IMR-90 (cell line): ENCODE measurements at regions not wholly inside any gene's neighbourhood (a gene's known extent, or its start where the extent isn't known, plus 50 kb on each side); places are given as distances from the start of the nearest gene placed in this dataset.

ENCODE experiments used
- ATAC-seq: fragments of 200-7000 bp; cut with Tn5 transposase; 2 replicates; pipeline ENCODE4 v1.9.1; 2020; ENCODE audit warnings: low read depth, mild to moderate bottlenecking, moderate library complexity
- BruUV-seq: library from RNA; stranded (reverse); fragments of 400-500 nt; replicated peaks from 2 replicates; lab custom pipeline; 2021; lab: Mats Ljungman, UMichigan
- CTCF ChIA-PET: fragments of 300-600 bp; formaldehyde crosslinking; extraction: SDS; loops from one replicate; lab custom pipeline; 2021; ENCODE audit warnings: antibody characterized with exemption; lab: Yijun Ruan, JAX
- POLR2A ChIA-PET: fragments of 300-600 bp; sonication (Branson Sonifier 250); formaldehyde crosslinking; loops from one replicate; lab custom pipeline; 2022; ENCODE audit warnings: antibody characterized with exemption; ENCODE audit not compliant: unreplicated experiment; lab: Charles Lee
- DNase-seq: peaks from one replicate; pipeline ENCODE4 v3.0.0; 2013
- H2AFZ ChIP-seq: replicated peaks from 2 replicates; pipeline ENCODE3; 2013; ENCODE audit warnings: low read length, mild to moderate bottlenecking; ENCODE audit not compliant: poor library complexity
- H2AK5ac ChIP-seq: 2 replicates; pipeline ENCODE4 v1.6.1; 2013; ENCODE audit warnings: low read depth, low read length, inconsistent platforms
- H2AK9ac ChIP-seq: replicated peaks from 2 replicates; pipeline ENCODE3; 2013; ENCODE audit warnings: mild to moderate bottlenecking, low read depth, low read length, moderate library complexity; ENCODE audit not compliant: poor library complexity
- H2BK120ac ChIP-seq: 2 replicates; pipeline ENCODE4 v1.6.1; 2013; ENCODE audit warnings: low read depth, low read length, inconsistent platforms
- H2BK15ac ChIP-seq: 3 replicates; pipeline ENCODE4 v1.6.1; 2013; ENCODE audit warnings: low read depth, low read length, inconsistent platforms
- H2BK20ac ChIP-seq: 2 replicates; pipeline ENCODE4 v1.6.1; 2013; ENCODE audit warnings: low read depth, mild to moderate bottlenecking, inconsistent platforms, low read length, moderate library complexity
- H2BK5ac ChIP-seq: 2 replicates; pipeline ENCODE4 v1.6.1; 2013; ENCODE audit warnings: mild to moderate bottlenecking, low read depth, low read length, inconsistent platforms; ENCODE audit not compliant: poor library complexity, severe bottlenecking
- H3K14ac ChIP-seq: replicated peaks from 2 replicates; pipeline ENCODE4 v1.6.1; 2013; ENCODE audit warnings: low read depth, low read length, inconsistent platforms
- H3K18ac ChIP-seq: 2 replicates; pipeline ENCODE4 v1.6.1; 2013; ENCODE audit warnings: low read depth, low read length, control low read depth
- H3K23ac ChIP-seq: 2 replicates; pipeline ENCODE4 v1.6.1; 2013; ENCODE audit warnings: low read depth, low read length, inconsistent platforms
- H3K27ac ChIP-seq: 2 replicates; pipeline ENCODE4 v1.5.1; 2013; ENCODE audit warnings: mild to moderate bottlenecking, control low read depth, low read length; ENCODE audit not compliant: insufficient read depth
- H3K27me3 ChIP-seq: 2 replicates; pipeline ENCODE4 v1.6.1; 2013; ENCODE audit warnings: low read length; ENCODE audit not compliant: control insufficient read depth, insufficient read depth
- H3K36me3 ChIP-seq: 2 replicates; pipeline ENCODE4 v1.6.1; 2013; ENCODE audit warnings: low read length, mixed read lengths; ENCODE audit not compliant: control insufficient read depth, insufficient read depth
- H3K4ac ChIP-seq: 2 replicates; pipeline ENCODE4 v1.6.1; 2013; ENCODE audit warnings: low read depth, low read length, inconsistent platforms
- H3K4me1 ChIP-seq: 2 replicates; pipeline ENCODE4 v1.6.1; 2013; ENCODE audit warnings: low read length, mixed read lengths; ENCODE audit not compliant: control insufficient read depth, insufficient read depth
- H3K4me2 ChIP-seq: 2 replicates; pipeline ENCODE4 v1.6.1; 2013; ENCODE audit warnings: low read depth, mild to moderate bottlenecking, control low read depth, low read length, moderate library complexity
- H3K4me3 ChIP-seq: 2 replicates; pipeline ENCODE4 v1.5.1; 2013; ENCODE audit warnings: low read depth, mild to moderate bottlenecking, control low read depth, low read length, moderate library complexity; ENCODE audit not compliant: insufficient read depth
- H3K56ac ChIP-seq: 2 replicates; pipeline ENCODE4 v1.6.1; 2013; ENCODE audit warnings: low read length, inconsistent platforms; ENCODE audit not compliant: insufficient read depth; ENCODE audit errors: extremely low read depth
- H3K79me1 ChIP-seq, 2 experiments: 2 replicates each; pipeline ENCODE4 v1.6.1; 2013; ENCODE audit warnings: low read length in 2 of 2, inconsistent platforms in 1 of 2, low read depth in 1 of 2
- H3K9ac ChIP-seq: 2 replicates; pipeline ENCODE4 v1.6.1; 2013; ENCODE audit warnings: low read depth, low read length, control low read depth
- H3K9me1 ChIP-seq: 2 replicates; pipeline ENCODE4 v1.6.1; 2013; ENCODE audit warnings: low read length, inconsistent platforms; ENCODE audit not compliant: insufficient read depth
- H3K9me3 ChIP-seq: 2 replicates; pipeline ENCODE4 v1.6.1; 2013; ENCODE audit warnings: low read length; ENCODE audit not compliant: control insufficient read depth, insufficient read depth
- H4K20me1 ChIP-seq: 2 replicates; pipeline ENCODE4 v1.6.1; 2013; ENCODE audit warnings: low read length, inconsistent platforms; ENCODE audit not compliant: insufficient read depth
- H4K5ac ChIP-seq: 2 replicates; pipeline ENCODE4 v1.6.1; 2013; ENCODE audit warnings: mild to moderate bottlenecking, low read depth, low read length, control low read depth
- H4K8ac ChIP-seq, 2 experiments: 2 replicates each; pipeline ENCODE4 v1.6.1; 2013; ENCODE audit warnings: low read depth in 2 of 2, low read length in 2 of 2, control low read depth in 1 of 2, inconsistent platforms in 1 of 2
- H4K91ac ChIP-seq: 2 replicates; pipeline ENCODE4 v1.6.1; 2013; ENCODE audit warnings: low read depth, low read length, inconsistent platforms; ENCODE audit not compliant: insufficient read depth
- BHLHE40 ChIP-seq: fragments of 150-350 bp; IDR thresholded peaks from 2 replicates; pipeline ENCODE4 v1.6.1; 2016; ENCODE audit warnings: mild to moderate bottlenecking, low read depth, low read length
- CEBPB ChIP-seq: IDR thresholded peaks from 2 replicates; pipeline ENCODE4 v1.6.1; 2012; ENCODE audit warnings: low read depth, low read length, improper control_type of control experiment
- CHD1 ChIP-seq: IDR thresholded peaks from 2 replicates; pipeline ENCODE4 v1.6.1; 2012; ENCODE audit warnings: low read depth, low read length, improper control_type of control experiment
- CTCF ChIP-seq: conservative IDR thresholded peaks from 2 replicates; pipeline ENCODE4 v1.5.1; 2012; ENCODE audit warnings: mild to moderate bottlenecking, low read depth, low read length, improper control_type of control experiment
- FOS ChIP-seq: fragments of 150-350 bp; IDR thresholded peaks from 2 replicates; pipeline ENCODE4 v1.6.1; 2016; ENCODE audit warnings: low read depth, low read length
- MAFK ChIP-seq: IDR thresholded peaks from 2 replicates; pipeline ENCODE4 v1.6.1; 2012; ENCODE audit warnings: low read depth, low read length, improper control_type of control experiment
- MAZ ChIP-seq: IDR thresholded peaks from 2 replicates; pipeline ENCODE4 v1.6.1; 2012; ENCODE audit warnings: low read depth, mild to moderate bottlenecking, low read length, improper control_type of control experiment, moderate library complexity, borderline replicate concordance
- MXI1 ChIP-seq: IDR thresholded peaks from 2 replicates; pipeline ENCODE4 v1.6.1; 2012; ENCODE audit warnings: low read depth, mild to moderate bottlenecking, low read length, moderate library complexity, borderline replicate concordance
- NFE2L2 ChIP-seq: fragments of 150-350 bp; IDR thresholded peaks from 2 replicates; pipeline ENCODE4 v1.6.1; 2016; ENCODE audit warnings: low read depth, mild to moderate bottlenecking, low read length
- POLR2A ChIP-seq: IDR thresholded peaks from 2 replicates; pipeline ENCODE4 v1.6.1; 2012; ENCODE audit warnings: mild to moderate bottlenecking, low read depth, low read length
- RAD21 ChIP-seq: IDR thresholded peaks from 2 replicates; pipeline ENCODE4 v1.6.1; 2012; ENCODE audit warnings: low read length, improper control_type of control experiment
- RCOR1 ChIP-seq: IDR thresholded peaks from 2 replicates; pipeline ENCODE4 v1.6.1; 2012; ENCODE audit warnings: mild to moderate bottlenecking, low read length, improper control_type of control experiment; ENCODE audit not compliant: insufficient replicate concordance
- RFX5 ChIP-seq: IDR thresholded peaks from 2 replicates; pipeline ENCODE4 v1.8.0; 2012; ENCODE audit warnings: low read depth, mild to moderate bottlenecking, low read length, moderate library complexity
- SMC3 ChIP-seq: fragments of 150-350 bp; IDR thresholded peaks from 2 replicates; pipeline ENCODE4 v1.6.1; 2016; ENCODE audit warnings: low read depth, mild to moderate bottlenecking, antibody characterized with exemption, low read length, moderate library complexity
- USF2 ChIP-seq: fragments of 150-350 bp; IDR thresholded peaks from 2 replicates; pipeline ENCODE4 v1.6.1; 2017; ENCODE audit warnings: mild to moderate bottlenecking, antibody characterized with exemption, low read length, low read depth
- WGBS, 2 experiments: methylation state at CpG; one replicate each; pipeline versions ENCODE4 v1.1.5 to v1.1.7; 2013; ENCODE audit warnings: missing lambda C conversion rate in 2 of 2; ENCODE audit not compliant: insufficient read length in 1 of 2; ENCODE audit errors: extremely low coverage in 2 of 2; 5-methylcytosine and 5-hydroxymethylcytosine counted together
- dilution Hi-C: fragments of 300-500 bp; cut with HindIII; formaldehyde crosslinking; loops from one replicate; pipeline ENCODE4 v1.14.3; 2018; ENCODE audit warnings: low sequenced_read_pairs; ENCODE audit not compliant: unreplicated experiment
- in situ Hi-C: fragments of 300-500 bp; cut with MboI; formaldehyde crosslinking; loops from 3 replicates; pipeline ENCODE4 v1.14.3; 2019; ENCODE audit warnings: low sequenced_read_pairs, inconsistent platforms, mixed read lengths
- intact Hi-C: fragments of 100-400 bp; cut with micrococcal nuclease; formaldehyde crosslinking; loops from 2 replicates; pipeline ENCODE4 v1.10.0; 2022
- TF ChIP-seq, protein P1 (sequence below): fragments of 150-350 bp; IDR thresholded peaks from 2 replicates; pipeline ENCODE4 v1.6.1; 2016; ENCODE audit warnings: low read depth, mild to moderate bottlenecking, low read length, moderate library complexity, borderline replicate concordance

GRCh38 chr5:42036379-42036778 lies 111.3 kb downstream of the FBXO4 start:
- no peaks in the 10 kb centered on the region for H3K9me3 ChIP-seq
- H2AK5ac ChIP-seq = no peak overlapping the region
- no peaks in the 10 kb centered on the region for H4K20me1 ChIP-seq
- no peak overlapping the region for H3K4me2 ChIP-seq
- TF ChIP-seq FOS (no peak), USF2 (no peak), CEBPB (no peak), RCOR1 (no peak), CTCF (no peak), MAFK (no peak), MAZ (no peak), BHLHE40 (no peak), MXI1 (no peak), RAD21 (no peak), CHD1 (no peak), RFX5 (no peak), NFE2L2 (no peak), POLR2A (no peak), SMC3 (no peak)
- TF ChIP-seq, protein P1, sequence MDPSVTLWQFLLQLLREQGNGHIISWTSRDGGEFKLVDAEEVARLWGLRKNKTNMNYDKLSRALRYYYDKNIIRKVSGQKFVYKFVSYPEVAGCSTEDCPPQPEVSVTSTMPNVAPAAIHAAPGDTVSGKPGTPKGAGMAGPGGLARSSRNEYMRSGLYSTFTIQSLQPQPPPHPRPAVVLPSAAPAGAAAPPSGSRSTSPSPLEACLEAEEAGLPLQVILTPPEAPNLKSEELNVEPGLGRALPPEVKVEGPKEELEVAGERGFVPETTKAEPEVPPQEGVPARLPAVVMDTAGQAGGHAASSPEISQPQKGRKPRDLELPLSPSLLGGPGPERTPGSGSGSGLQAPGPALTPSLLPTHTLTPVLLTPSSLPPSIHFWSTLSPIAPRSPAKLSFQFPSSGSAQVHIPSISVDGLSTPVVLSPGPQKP = no peak
- H3K27ac ChIP-seq = no peak overlapping the region
- H3K14ac ChIP-seq = no peak overlapping the region
- H4K5ac ChIP-seq = no peak overlapping the region
- DNase-seq = no peak
- no peak overlapping the region for H4K91ac ChIP-seq
- BruUV-seq = no TSS peak
- H3K4me1 ChIP-seq = no peaks in the 10 kb centered on the region
- intact Hi-C loops (no loop called here), in situ Hi-C loops (no loop called here), dilution Hi-C loops (no loop called here)
- H3K4me3 ChIP-seq = no peak overlapping the region
- no peak overlapping the region for H2AK9ac ChIP-seq
- H2BK120ac ChIP-seq = no peak overlapping the region
- WGBS, 2 experiments = no CpG with 5 or more reads among the region's 5 CpGs
- no peaks in the 10 kb centered on the region for H3K79me1 ChIP-seq
- no peak overlapping the region for H2BK15ac ChIP-seq
- no peak overlapping the region for H3K56ac ChIP-seq
- H2AFZ ChIP-seq = no peak overlapping the region
- H3K27me3 ChIP-seq = no peaks in the 10 kb centered on the region
- H4K8ac ChIP-seq = no peak overlapping the region
- H3K9ac ChIP-seq = no peak overlapping the region
- H2BK20ac ChIP-seq = no peak overlapping the region
- CTCF ChIA-PET = interaction anchor here (1.2 kb wide), 1 partner anchor 21 kb away, joined by 5 read pairs; no protein-coding TSS in a partner anchor
- H3K36me3 ChIP-seq = no peaks in the 10 kb centered on the region
- H2BK5ac ChIP-seq = no peak overlapping the region
- POLR2A ChIA-PET = no interaction called here
- no peak overlapping the region for H3K23ac ChIP-seq
- no peak overlapping the region for H3K4ac ChIP-seq
- no peak for ATAC-seq
- H3K9me1 ChIP-seq = no peaks in the 10 kb centered on the region
- no peak overlapping the region for H3K18ac ChIP-seq
